ENCODE measurements at regions not wholly inside any gene's neighbourhood (a gene's known extent, or its start where the extent isn't known, plus 50 kb on each side); places are given as distances from the start of the nearest gene placed in this dataset.

GRCh38 chr6:22903826-22904225 is 334.5 kb downstream of the HDGFL1 start:
- TF ChIP-seq POLR2A (IDR thresholded peaks at IDR 0.05; ENCODE audit: low read depth, low read length) (no peak), RAD21 (IDR thresholded peaks at IDR 0.05; ENCODE audit: low read length) (no peak), CEBPB (IDR thresholded peaks at IDR 0.05; ENCODE audit: low read depth, low read length) (no peak), RCOR1 (IDR thresholded peaks at IDR 0.05; ENCODE audit: insufficient replicate concordance, low read length) (no peak), SMC3 (IDR thresholded peaks at IDR 0.05; ENCODE audit: low read depth, low read length) (no peak), NFE2L2 (IDR thresholded peaks at IDR 0.05; ENCODE audit: low read depth, low read length) (no peak), MXI1 (IDR thresholded peaks at IDR 0.05; ENCODE audit: borderline replicate concordance, low read depth, low read length) (no peak), ELK1 (IDR thresholded peaks at IDR 0.05; ENCODE audit: borderline replicate concordance, low read depth, low read length) (no peak), MAZ (IDR thresholded peaks at IDR 0.05; ENCODE audit: borderline replicate concordance, low read depth, low read length) (no peak), CHD1 (IDR thresholded peaks at IDR 0.05; ENCODE audit: low read depth, low read length) (no peak), RFX5 (IDR thresholded peaks at IDR 0.05; ENCODE audit: low read depth, low read length) (no peak)
- TF ChIP-seq, protein P1, sequence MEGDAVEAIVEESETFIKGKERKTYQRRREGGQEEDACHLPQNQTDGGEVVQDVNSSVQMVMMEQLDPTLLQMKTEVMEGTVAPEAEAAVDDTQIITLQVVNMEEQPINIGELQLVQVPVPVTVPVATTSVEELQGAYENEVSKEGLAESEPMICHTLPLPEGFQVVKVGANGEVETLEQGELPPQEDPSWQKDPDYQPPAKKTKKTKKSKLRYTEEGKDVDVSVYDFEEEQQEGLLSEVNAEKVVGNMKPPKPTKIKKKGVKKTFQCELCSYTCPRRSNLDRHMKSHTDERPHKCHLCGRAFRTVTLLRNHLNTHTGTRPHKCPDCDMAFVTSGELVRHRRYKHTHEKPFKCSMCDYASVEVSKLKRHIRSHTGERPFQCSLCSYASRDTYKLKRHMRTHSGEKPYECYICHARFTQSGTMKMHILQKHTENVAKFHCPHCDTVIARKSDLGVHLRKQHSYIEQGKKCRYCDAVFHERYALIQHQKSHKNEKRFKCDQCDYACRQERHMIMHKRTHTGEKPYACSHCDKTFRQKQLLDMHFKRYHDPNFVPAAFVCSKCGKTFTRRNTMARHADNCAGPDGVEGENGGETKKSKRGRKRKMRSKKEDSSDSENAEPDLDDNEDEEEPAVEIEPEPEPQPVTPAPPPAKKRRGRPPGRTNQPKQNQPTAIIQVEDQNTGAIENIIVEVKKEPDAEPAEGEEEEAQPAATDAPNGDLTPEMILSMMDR (conservative IDR thresholded peaks at IDR 0.05; ENCODE audit: low read depth, low read length), result no peak
